LNCaP clone FGC (cell line): ENCODE measurements at regions not wholly inside any gene's neighbourhood (a gene's known extent, or its start where the extent isn't known, plus 50 kb on each side); places are given as distances from the start of the nearest gene placed in this dataset.

Experiments
- DNase-seq: peaks from one replicate; pipeline ENCODE4 v3.0.0-alpha.2; 2011; ENCODE audit warnings: low read depth
- H3K4me3 ChIP-seq: 2 replicates; pipeline ENCODE4 v1.5.1; 2011; ENCODE audit warnings: mild to moderate bottlenecking, low read depth, low read length, control low read depth
- TF ChIP-seq, protein P1 (sequence below): IDR thresholded peaks from 2 replicates; pipeline ENCODE4 v1.5.1; 2012; ENCODE audit warnings: mild to moderate bottlenecking; ENCODE audit not compliant: control insufficient read depth, insufficient read depth; ENCODE audit errors: extremely low read depth

DNA sequence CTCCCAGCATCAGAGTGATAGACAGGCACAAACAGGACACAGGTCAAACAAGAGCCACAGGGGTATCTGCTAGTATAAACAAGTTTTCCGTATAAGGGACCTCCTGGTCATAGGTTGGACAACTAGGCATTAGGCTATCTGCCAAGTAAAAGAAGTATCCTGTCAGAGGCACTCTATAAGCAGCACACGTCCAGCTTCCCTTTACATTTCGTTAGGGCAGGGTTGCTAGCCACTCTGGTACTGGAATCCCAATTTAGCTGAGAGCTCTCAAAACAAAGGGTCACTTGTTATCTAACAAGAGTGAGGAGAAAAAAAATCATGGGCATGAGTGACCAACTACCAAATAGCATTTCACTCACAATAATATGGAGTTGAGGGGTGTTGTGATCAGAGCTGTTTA is 780.7 kb upstream of the DIAPH2 start:
- DNase-seq, result no peak
- TF ChIP-seq, protein P1, sequence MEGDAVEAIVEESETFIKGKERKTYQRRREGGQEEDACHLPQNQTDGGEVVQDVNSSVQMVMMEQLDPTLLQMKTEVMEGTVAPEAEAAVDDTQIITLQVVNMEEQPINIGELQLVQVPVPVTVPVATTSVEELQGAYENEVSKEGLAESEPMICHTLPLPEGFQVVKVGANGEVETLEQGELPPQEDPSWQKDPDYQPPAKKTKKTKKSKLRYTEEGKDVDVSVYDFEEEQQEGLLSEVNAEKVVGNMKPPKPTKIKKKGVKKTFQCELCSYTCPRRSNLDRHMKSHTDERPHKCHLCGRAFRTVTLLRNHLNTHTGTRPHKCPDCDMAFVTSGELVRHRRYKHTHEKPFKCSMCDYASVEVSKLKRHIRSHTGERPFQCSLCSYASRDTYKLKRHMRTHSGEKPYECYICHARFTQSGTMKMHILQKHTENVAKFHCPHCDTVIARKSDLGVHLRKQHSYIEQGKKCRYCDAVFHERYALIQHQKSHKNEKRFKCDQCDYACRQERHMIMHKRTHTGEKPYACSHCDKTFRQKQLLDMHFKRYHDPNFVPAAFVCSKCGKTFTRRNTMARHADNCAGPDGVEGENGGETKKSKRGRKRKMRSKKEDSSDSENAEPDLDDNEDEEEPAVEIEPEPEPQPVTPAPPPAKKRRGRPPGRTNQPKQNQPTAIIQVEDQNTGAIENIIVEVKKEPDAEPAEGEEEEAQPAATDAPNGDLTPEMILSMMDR, result no peak
- H3K4me3 ChIP-seq, result no peak overlapping the region

DNA sequence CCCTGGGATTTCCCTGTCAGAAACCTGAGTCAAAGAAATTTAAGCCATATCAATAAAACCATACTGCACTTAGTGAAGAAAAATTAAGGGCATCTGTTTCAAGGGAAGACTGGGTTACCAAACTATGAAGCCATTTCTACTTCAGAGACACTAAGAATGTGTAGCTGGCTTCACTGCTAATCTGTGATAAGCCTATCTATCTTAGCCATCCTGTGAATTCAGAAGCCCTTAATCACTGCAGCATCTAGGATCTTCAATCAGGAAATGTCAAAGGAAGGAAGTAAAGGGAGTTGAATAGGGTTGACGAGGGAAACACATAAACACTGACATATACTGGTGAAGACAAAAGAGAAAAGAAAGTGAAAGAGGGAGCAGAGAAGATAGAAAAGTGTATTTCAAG is 777.6 kb upstream of the DIAPH2 start:
- no peak for DNase-seq
- TF ChIP-seq, protein P1, result no peak
- H3K4me3 ChIP-seq, result no peak overlapping the region

DNA sequence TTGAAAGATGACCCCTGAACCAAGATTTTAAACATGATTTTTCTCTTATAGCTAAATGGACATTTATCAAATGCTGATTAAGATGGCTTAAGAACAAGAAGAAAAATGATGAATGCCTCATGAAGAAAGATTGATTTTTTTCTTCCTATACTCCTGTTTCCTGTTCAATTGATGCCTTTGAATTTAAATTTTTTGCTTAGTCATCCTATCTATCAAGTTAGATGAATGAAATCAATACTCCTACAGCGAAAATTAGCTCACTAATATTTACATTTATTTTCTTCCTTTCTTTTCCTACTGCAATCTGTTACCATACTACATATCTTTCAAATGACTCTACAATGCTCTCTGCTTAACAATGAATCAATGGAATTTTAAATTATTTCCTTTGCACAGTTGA is 773.6 kb upstream of the DIAPH2 start:
- no peak for DNase-seq
- TF ChIP-seq, protein P1, result no peak
- no peak overlapping the region for H3K4me3 ChIP-seq

DNA sequence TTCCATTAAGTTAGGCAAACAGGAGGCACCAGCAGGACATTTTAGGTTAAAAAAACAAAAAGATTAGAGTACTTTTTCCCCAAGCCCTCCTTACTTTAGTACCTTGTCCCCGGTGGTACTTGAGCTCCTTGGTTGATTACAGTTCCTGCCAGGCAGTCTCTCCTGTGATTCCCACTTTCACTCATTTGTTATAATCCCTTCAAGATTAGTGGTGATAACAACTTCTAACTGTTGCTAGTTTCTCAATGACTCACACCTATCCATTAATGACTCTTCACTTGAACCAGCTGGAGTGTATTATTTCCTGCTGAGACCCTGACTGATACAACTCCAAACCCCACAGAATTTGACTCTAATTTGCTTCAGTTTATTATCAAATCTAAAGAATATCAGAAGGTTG is 765.0 kb upstream of the DIAPH2 start:
- no peak overlapping the region for H3K4me3 ChIP-seq
- no peak for DNase-seq
- TF ChIP-seq, protein P1, result no peak

DNA sequence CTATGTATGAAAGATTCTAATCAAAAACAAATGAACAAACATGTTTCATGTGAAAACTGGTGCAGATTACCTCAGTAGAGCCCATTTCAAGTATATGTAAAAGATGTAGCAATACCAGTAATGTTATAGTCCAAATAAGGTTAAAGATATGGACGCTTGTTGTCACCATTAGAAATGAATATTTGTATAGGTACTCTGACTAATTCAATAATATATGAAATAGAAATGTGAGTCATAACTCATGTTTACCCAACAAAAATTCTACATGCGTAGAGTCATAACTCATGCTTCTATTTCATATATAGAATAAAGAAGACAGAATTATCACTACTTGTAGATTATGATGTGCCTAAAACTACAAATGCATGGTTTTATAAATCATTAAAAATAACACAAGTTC is 739.1 kb upstream of the DIAPH2 start:
- no peak overlapping the region for H3K4me3 ChIP-seq
- DNase-seq, result no peak
- TF ChIP-seq, protein P1, result no peak

DNA sequence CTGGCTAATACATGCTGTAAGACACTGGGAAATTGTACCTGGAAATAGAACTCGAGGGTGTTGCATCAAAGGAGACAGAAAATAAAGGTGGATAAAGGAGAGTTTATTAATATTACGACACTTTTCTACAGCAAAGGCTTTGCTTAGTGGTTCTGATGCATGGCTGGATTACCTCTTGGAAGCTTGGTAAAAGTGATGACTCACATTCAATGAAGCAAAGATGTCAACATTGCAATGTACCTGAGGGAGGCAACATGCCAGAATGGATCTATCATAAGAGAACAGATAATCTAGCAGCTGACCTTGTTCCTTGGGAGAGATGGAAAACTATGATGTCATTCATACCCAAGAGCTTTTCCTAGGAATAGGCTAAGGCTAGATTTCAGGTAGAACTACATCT is 735.1 kb upstream of the DIAPH2 start:
- H3K4me3 ChIP-seq, result no peak overlapping the region
- peak; percentile 4 for DNase-seq
- TF ChIP-seq, protein P1, result no peak

DNA sequence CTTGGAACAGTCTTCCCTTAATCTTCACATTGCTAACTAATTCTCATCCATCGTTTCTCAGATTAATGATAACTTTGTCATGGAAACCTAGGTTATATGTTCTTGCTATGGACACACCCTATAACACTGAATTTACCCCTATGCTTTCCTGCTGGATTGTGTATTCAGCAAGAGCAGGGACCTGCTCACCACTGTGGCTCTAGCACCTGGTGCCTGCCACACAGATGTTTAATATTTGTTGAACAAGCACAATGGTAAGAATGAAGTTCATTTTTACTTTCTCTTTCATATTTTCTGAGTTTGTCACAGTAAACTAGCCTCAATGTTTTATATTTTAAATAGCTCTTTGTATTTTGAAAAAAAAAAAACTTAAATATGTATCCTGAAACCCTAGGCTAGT is 734.0 kb upstream of the DIAPH2 start:
- TF ChIP-seq, protein P1, result no peak
- DNase-seq, result no peak
- H3K4me3 ChIP-seq, result no peak overlapping the region
